ENCODE measurements at regions not wholly inside any gene's neighbourhood (a gene's known extent, or its start where the extent isn't known, plus 50 kb on each side); places are given as distances from the start of the nearest gene placed in this dataset.

DNA sequence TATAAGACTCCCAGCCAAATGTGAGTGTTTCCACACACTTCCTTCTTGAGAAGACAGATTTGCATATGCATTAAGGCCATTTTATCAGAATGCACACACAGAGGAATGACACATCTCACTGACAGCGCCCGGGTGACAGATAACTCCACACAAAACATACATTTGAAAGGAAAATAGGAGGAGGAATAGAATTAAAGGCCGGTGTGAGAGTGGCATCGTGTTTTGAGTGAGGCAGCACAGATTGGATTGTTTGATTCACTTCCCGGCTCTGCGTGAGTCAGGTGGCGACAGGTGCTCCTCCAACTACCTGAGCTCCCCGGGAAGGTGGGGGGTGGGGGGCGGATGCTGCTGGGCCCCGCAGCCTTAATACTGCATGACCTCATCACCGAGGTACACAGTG lies 429.0 kb downstream of the TSHZ3 start:
- POLR2A ChIA-PET: no interaction called here
- DNase-seq (ENCODE audit: extremely low spot score): no peak
- CTCF ChIA-PET: no interaction called here
- no peak for TF ChIP-seq FOXK2 (IDR thresholded peaks at IDR 0.05)
- no peak for TF ChIP-seq LEF1 (IDR thresholded peaks at IDR 0.05; ENCODE audit: borderline replicate concordance)
- no peak for TF ChIP-seq TARDBP (IDR thresholded peaks at IDR 0.05)
- TF ChIP-seq CTBP1 (IDR thresholded peaks at IDR 0.05; ENCODE audit: borderline replicate concordance): no peak
- no peak for TF ChIP-seq HDGF (IDR thresholded peaks at IDR 0.05; ENCODE audit: borderline replicate concordance)
- no peak for TF ChIP-seq SUZ12 (IDR thresholded peaks at IDR 0.05)
- no peak for TF ChIP-seq L3MBTL2 (conservative IDR thresholded peaks at IDR 0.05)
- no peak for TF ChIP-seq ELF4 (IDR thresholded peaks at IDR 0.05)
- no peak for TF ChIP-seq ARNT (IDR thresholded peaks at IDR 0.05)
- no peak for TF ChIP-seq SP1 (IDR thresholded peaks at IDR 0.05)
- no peak for TF ChIP-seq PKNOX1 (IDR thresholded peaks at IDR 0.05)
- no peak for TF ChIP-seq FOXA1 (IDR thresholded peaks at IDR 0.05)
- no peak for TF ChIP-seq NFRKB (IDR thresholded peaks at IDR 0.05)
- TF ChIP-seq BHLHE40 (IDR thresholded peaks at IDR 0.05; ENCODE audit: borderline replicate concordance): no peak
- no peak for TF ChIP-seq FOXM1 (IDR thresholded peaks at IDR 0.05; ENCODE audit: borderline replicate concordance)
- no peak for TF ChIP-seq ZNF384 (IDR thresholded peaks at IDR 0.05)

GRCh38 chr19:30919737-30920136 lies 429.5 kb downstream of the TSHZ3 start:
- DNase-seq (ENCODE audit: extremely low spot score): no peak
- TF ChIP-seq L3MBTL2 (conservative IDR thresholded peaks at IDR 0.05): no peak
- no peak for TF ChIP-seq ARNT (IDR thresholded peaks at IDR 0.05)
- TF ChIP-seq TARDBP (IDR thresholded peaks at IDR 0.05): no peak
- TF ChIP-seq SUZ12 (IDR thresholded peaks at IDR 0.05): no peak
- no peak for TF ChIP-seq LEF1 (IDR thresholded peaks at IDR 0.05; ENCODE audit: borderline replicate concordance)
- TF ChIP-seq PKNOX1 (IDR thresholded peaks at IDR 0.05): no peak
- no peak for TF ChIP-seq ELF4 (IDR thresholded peaks at IDR 0.05)
- no peak for TF ChIP-seq NFRKB (IDR thresholded peaks at IDR 0.05)
- no peak for TF ChIP-seq SP1 (IDR thresholded peaks at IDR 0.05)
- no peak for TF ChIP-seq FOXA1 (IDR thresholded peaks at IDR 0.05)
- TF ChIP-seq ZNF384 (IDR thresholded peaks at IDR 0.05): no peak
- no peak for TF ChIP-seq BHLHE40 (IDR thresholded peaks at IDR 0.05; ENCODE audit: borderline replicate concordance)
- TF ChIP-seq HDGF (IDR thresholded peaks at IDR 0.05; ENCODE audit: borderline replicate concordance): no peak
- no peak for TF ChIP-seq CTBP1 (IDR thresholded peaks at IDR 0.05; ENCODE audit: borderline replicate concordance)
- no peak for TF ChIP-seq FOXM1 (IDR thresholded peaks at IDR 0.05; ENCODE audit: borderline replicate concordance)
- TF ChIP-seq FOXK2 (IDR thresholded peaks at IDR 0.05): no peak
- ChIA-PET CTCF (no interaction called here), POLR2A (no interaction called here)

DNA sequence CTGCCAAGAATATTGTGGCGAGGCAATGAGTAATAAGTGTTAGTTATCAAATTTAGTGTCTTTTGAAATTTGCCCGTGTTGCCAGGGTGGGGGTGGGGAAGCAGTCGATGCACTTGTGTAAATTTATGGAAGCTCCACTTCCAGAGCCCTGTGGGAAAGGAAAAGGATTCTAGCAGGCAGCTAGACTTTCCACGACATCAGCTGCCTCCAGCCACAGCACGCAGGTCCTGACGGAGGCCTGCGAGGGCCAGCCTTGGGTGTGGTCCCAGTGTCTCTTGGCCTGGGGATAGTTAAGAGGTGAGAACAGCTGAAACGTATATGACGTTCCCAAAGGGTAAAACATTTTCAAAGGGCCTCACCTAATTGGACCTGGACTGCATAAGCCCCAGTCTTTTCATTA lies 433.0 kb downstream of the TSHZ3 start:
- TF ChIP-seq TARDBP (IDR thresholded peaks at IDR 0.05) (no peak), FOXA1 (IDR thresholded peaks at IDR 0.05) (no peak), CTBP1 (IDR thresholded peaks at IDR 0.05; ENCODE audit: borderline replicate concordance) (no peak), NFRKB (IDR thresholded peaks at IDR 0.05) (no peak), HDGF (IDR thresholded peaks at IDR 0.05; ENCODE audit: borderline replicate concordance) (no peak), SP1 (IDR thresholded peaks at IDR 0.05) (no peak), FOXM1 (IDR thresholded peaks at IDR 0.05; ENCODE audit: borderline replicate concordance) (no peak), SUZ12 (IDR thresholded peaks at IDR 0.05) (no peak), ARNT (IDR thresholded peaks at IDR 0.05) (no peak), ZNF384 (IDR thresholded peaks at IDR 0.05) (no peak), L3MBTL2 (conservative IDR thresholded peaks at IDR 0.05) (no peak), ELF4 (IDR thresholded peaks at IDR 0.05) (no peak), BHLHE40 (IDR thresholded peaks at IDR 0.05; ENCODE audit: borderline replicate concordance) (no peak), LEF1 (IDR thresholded peaks at IDR 0.05; ENCODE audit: borderline replicate concordance) (no peak), FOXK2 (IDR thresholded peaks at IDR 0.05) (no peak), PKNOX1 (IDR thresholded peaks at IDR 0.05) (no peak)
- POLR2A ChIA-PET: no interaction called here
- no peak for DNase-seq (ENCODE audit: extremely low spot score)
- CTCF ChIA-PET: no interaction called here

GRCh38 chr19:30911491-30911890 lies 437.7 kb downstream of the TSHZ3 start:
- TF ChIP-seq NFRKB (IDR thresholded peaks at IDR 0.05): no peak
- no peak for TF ChIP-seq TARDBP (IDR thresholded peaks at IDR 0.05)
- no peak for TF ChIP-seq BHLHE40 (IDR thresholded peaks at IDR 0.05; ENCODE audit: borderline replicate concordance)
- TF ChIP-seq CTBP1 (IDR thresholded peaks at IDR 0.05; ENCODE audit: borderline replicate concordance): no peak
- no peak for TF ChIP-seq LEF1 (IDR thresholded peaks at IDR 0.05; ENCODE audit: borderline replicate concordance)
- no peak for TF ChIP-seq SUZ12 (IDR thresholded peaks at IDR 0.05)
- CTCF ChIA-PET: no interaction called here
- POLR2A ChIA-PET: no interaction called here

DNA sequence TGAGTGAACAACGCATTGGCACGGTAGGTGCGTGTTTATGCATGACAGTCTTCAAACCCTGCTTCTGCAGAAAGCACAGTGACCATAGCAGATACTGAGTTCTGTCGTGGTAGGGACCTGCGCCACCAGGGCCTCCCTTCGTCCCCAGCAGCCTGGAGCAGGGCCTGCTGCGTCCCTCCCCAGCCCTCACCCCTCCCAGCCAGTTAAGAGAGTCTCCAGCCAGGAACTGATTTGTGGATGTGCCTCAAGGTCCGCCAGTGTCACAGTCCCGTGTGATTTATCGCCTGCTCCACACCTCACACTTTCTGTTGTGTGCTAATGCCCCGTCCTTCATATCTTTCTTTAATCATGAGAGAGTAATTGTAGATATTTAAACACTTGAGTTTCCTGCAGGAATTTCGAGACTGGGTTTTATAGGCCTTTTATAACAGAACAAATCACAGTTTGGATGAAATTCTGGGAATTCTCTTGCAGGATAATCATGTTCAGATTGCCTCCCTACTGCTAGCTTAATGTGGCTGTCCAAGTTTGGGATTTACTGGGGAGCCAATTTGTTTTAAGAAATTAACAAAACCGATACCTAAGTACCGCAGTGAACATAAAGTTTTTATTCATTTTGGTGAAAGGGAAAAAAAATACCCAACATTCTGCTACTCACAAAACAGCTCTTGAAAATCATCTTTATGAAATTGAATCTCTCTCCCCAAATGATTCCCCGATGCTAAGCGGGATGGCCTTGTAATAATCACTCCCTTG lies 438.6 kb downstream of the TSHZ3 start:
- POLR2A ChIA-PET: no interaction called here
- DNase-seq (ENCODE audit: extremely low spot score): no peak

More at GRCh38 chr19:30911491-30911890, 437.7 kb downstream of the TSHZ3 start:
- no peak for DNase-seq (ENCODE audit: extremely low spot score)

DNA sequence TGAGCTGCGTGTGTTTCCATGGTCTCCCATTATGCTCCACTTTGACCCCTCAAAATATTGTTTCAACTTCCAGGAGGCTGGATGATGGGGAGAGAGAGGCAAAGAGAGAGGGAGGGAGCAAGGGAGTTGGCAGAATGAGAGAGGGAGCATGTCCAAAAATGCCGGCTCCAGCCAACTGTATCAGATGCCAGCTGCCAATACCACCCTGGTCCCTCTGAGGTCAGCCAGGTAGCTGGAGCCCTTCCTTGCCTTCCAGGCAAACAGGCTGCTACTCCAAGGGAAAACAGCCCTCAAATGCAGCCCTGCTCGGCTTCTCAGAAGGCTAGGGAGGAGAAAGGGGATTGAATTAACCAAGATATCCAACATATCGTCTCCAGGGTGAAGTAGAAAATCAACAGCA lies 440.0 kb downstream of the TSHZ3 start:
- TF ChIP-seq ELF4 (IDR thresholded peaks at IDR 0.05) (no peak), SUZ12 (IDR thresholded peaks at IDR 0.05) (no peak), TARDBP (IDR thresholded peaks at IDR 0.05) (no peak), L3MBTL2 (conservative IDR thresholded peaks at IDR 0.05) (no peak), FOXK2 (IDR thresholded peaks at IDR 0.05) (no peak), LEF1 (IDR thresholded peaks at IDR 0.05; ENCODE audit: borderline replicate concordance) (no peak), NFRKB (IDR thresholded peaks at IDR 0.05) (no peak), HDGF (IDR thresholded peaks at IDR 0.05; ENCODE audit: borderline replicate concordance) (no peak), PKNOX1 (IDR thresholded peaks at IDR 0.05) (no peak)
- ChIA-PET POLR2A (no interaction called here), CTCF (no interaction called here)
- DNase-seq (ENCODE audit: extremely low spot score): no peak

More for the DNA sequence above, 438.6 kb downstream of the TSHZ3 start:
- CTCF ChIA-PET: interaction anchor here (0.7 kb wide), 1 partner anchor 419 kb away, joined by 3 read pairs; no protein-coding TSS in a partner anchor
- TF ChIP-seq SUZ12 (IDR thresholded peaks at IDR 0.05): no peak

Measured in HEK293T (cell line).